Ovary (tissue), 7 donors: ENCODE measurements at regions not wholly inside any gene's neighbourhood (a gene's known extent, or its start where the extent isn't known, plus 50 kb on each side); places are given as distances from the start of the nearest gene placed in this dataset.

ENCODE experiments used
- DNase-seq, 5 donors: peaks; one replicate each; pipeline ENCODE4 v3.0.0-alpha.2; 2019 to 2020
- H3K27ac ChIP-seq, 2 donors: fragments of 200-600 bp; one replicate each; pipeline versions ENCODE4 v1.5.1 to v1.8.0; 2019 to 2022
- H3K27me3 ChIP-seq: fragments of 200-600 bp; one replicate; pipeline ENCODE4 v1.8.0; 2022
- H3K36me3 ChIP-seq: fragments of 200-600 bp; sonication (generic); one replicate; pipeline ENCODE4 v1.5.1; 2019
- H3K4me1 ChIP-seq: one replicate; pipeline ENCODE4 v1.8.1; 2013; ENCODE audit warnings: mild to moderate bottlenecking, moderate library complexity; ENCODE audit not compliant: insufficient read depth
- H3K4me3 ChIP-seq: fragments of 200-600 bp; sonication (generic); one replicate; pipeline ENCODE4 v1.5.1; 2017
- H3K9me3 ChIP-seq, 2 donors: fragments of 200-600 bp in 1 of 2; sonication (generic) in 1 of 2; one replicate each; pipeline versions ENCODE4 v1.5.1 to v1.8.1; 2013 to 2019; ENCODE audit warnings: mild to moderate bottlenecking in 1 of 2, moderate library complexity in 1 of 2
- EP300 ChIP-seq: sonication (generic); formaldehyde crosslinking; IDR thresholded peaks from one replicate; pipeline ENCODE4 v1.6.1; 2017; ENCODE audit warnings: antibody characterized with exemption
- POLR2A ChIP-seq: fragments of 450-650 bp; IDR thresholded peaks from one replicate; pipeline ENCODE4 v1.6.1; 2017; ENCODE audit warnings: antibody characterized with exemption, mild to moderate bottlenecking, moderate library complexity
- WGBS, 3 donors: extraction: QIAGEN DNeasy Blood & Tissue Kit in 1 of 3; methylation state at CpG; one replicate each; pipeline versions ENCODE4 v1.1.5 to v1.1.7; 2013 to 2017; 5-methylcytosine and 5-hydroxymethylcytosine counted together
- intact Hi-C, 4 donors: fragments of 100-400 bp; cut with DNase I; formaldehyde crosslinking; loops; one replicate each; pipeline versions ENCODE4 v1.11.0 to v1.15.1; 2022 to 2023
- TF ChIP-seq, protein P1 (sequence below), 3 donors: fragments of 450-650 bp in 2 of 3; fragments of 200-600 bp in 1 of 3; IDR thresholded peaks; one replicate each; pipeline versions ENCODE4 v1.5.1 to v1.8.0; 2016 to 2022; ENCODE audit warnings: antibody characterized with exemption in 3 of 3, mild to moderate bottlenecking in 1 of 3
- donor health status: DM: no; HTN: no; CAD: no; lungs with moderate emphysema.
- donor health status: DM: no; HTN: no; CAD: no.
- donor health status: Bipolar disorder and iron deficiency.
- donor health status: DM: no; HTN: no; CAD: no.
- donor health status: DM: yes; HTN: yes; CAD: no.

DNA sequence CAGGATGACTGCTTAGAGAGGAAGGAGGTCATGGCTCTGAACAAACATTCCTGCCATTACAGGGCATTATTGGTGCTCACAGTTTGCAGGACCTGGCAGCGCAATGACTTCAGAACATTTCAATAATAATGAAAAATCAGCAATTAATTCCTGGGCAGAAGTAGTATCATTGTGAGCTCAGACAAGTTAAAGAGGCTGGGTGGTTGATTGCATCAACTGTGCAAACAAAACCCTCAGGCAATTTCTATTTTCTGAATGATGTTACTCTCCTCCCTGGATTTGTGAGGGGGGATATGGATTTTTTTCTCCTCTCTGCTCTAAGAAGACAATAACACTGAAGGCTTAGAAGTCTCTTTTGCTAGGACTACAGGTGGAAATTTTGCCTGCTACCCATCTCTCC, 168.1 kb upstream of the TACR1 start:
- Histone ChIP-seq H3K9me3 (no peaks in the 10 kb centered on the region), H3K27me3 (no peaks in the 10 kb centered on the region), H3K27ac (no peak overlapping the region), H3K36me3 (no peaks in the 10 kb centered on the region), H3K4me3 (no peak overlapping the region), H3K4me1 (no peaks in the 10 kb centered on the region)
- intact Hi-C loops = no loop called here
- 41 to 91% (median 50%) methylated on average over 1 of the region's 1 CpG for WGBS, 3 donors
- no peak for DNase-seq
- TF ChIP-seq POLR2A = no peak
- TF ChIP-seq EP300 = no peak

DNA sequence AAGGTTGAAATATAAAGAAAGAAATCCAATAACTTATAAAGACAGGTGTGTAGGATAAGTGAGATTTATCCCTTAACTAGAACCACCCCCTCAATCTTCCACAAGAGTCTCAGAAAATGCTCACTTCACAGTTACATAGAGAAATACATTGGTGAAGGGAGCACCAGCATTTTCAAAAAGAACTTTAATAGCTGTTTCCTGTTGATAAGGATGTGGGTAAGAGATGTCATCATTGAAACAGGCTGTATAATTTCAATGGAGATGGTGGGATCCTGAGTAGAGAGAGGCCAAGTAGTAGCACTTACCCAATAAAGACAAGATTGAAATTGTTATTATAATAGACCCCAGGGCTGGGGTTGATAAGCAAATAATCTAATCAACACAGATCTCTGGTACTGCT, 162.2 kb upstream of the TACR1 start:
- H3K27ac ChIP-seq = no peak overlapping the region
- H3K4me1 ChIP-seq = no peaks in the 10 kb centered on the region
- DNase-seq = no peak
- no peaks in the 10 kb centered on the region for H3K9me3 ChIP-seq
- H3K27me3 ChIP-seq = no peaks in the 10 kb centered on the region
- intact Hi-C loops = no loop called here
- H3K4me3 ChIP-seq = no peak overlapping the region
- no peak for TF ChIP-seq POLR2A
- TF ChIP-seq EP300 = no peak
- TF ChIP-seq, protein P1, sequence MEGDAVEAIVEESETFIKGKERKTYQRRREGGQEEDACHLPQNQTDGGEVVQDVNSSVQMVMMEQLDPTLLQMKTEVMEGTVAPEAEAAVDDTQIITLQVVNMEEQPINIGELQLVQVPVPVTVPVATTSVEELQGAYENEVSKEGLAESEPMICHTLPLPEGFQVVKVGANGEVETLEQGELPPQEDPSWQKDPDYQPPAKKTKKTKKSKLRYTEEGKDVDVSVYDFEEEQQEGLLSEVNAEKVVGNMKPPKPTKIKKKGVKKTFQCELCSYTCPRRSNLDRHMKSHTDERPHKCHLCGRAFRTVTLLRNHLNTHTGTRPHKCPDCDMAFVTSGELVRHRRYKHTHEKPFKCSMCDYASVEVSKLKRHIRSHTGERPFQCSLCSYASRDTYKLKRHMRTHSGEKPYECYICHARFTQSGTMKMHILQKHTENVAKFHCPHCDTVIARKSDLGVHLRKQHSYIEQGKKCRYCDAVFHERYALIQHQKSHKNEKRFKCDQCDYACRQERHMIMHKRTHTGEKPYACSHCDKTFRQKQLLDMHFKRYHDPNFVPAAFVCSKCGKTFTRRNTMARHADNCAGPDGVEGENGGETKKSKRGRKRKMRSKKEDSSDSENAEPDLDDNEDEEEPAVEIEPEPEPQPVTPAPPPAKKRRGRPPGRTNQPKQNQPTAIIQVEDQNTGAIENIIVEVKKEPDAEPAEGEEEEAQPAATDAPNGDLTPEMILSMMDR (IDR thresholded peaks at IDR 0.05) = no peak
- no peaks in the 10 kb centered on the region for H3K36me3 ChIP-seq

DNA sequence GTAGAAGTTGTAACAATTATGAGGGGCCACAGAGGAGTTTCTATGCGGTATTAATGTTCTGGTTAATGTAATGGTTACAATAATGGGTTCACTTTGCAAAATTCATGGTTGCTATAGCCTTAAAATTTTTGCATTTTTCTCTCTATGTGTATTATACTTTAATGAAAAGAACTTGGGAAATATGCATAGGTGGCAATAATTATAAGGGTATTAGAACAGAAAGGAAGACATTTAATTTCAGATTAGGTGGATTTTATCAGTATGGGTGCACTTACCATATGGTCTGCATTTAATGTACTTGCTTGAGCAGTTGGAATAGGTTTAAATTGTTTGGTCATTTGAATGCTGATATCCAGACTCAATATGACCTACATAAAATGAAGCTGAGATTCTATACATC, 161.6 kb upstream of the TACR1 start:
- 87 to 93% (median 90%) methylated on average over 1 of the region's 1 CpG for WGBS, 3 donors
- H3K4me1 ChIP-seq = no peaks in the 10 kb centered on the region
- no peak overlapping the region for H3K27ac ChIP-seq
- no peaks in the 10 kb centered on the region for H3K36me3 ChIP-seq
- intact Hi-C loops = no loop called here
- DNase-seq = no peak
- no peaks in the 10 kb centered on the region for H3K9me3 ChIP-seq
- TF ChIP-seq EP300 (no peak), POLR2A (no peak)
- TF ChIP-seq, protein P1 (IDR thresholded peaks at IDR 0.05) = no peak
- H3K4me3 ChIP-seq = no peak overlapping the region
- no peaks in the 10 kb centered on the region for H3K27me3 ChIP-seq

DNA sequence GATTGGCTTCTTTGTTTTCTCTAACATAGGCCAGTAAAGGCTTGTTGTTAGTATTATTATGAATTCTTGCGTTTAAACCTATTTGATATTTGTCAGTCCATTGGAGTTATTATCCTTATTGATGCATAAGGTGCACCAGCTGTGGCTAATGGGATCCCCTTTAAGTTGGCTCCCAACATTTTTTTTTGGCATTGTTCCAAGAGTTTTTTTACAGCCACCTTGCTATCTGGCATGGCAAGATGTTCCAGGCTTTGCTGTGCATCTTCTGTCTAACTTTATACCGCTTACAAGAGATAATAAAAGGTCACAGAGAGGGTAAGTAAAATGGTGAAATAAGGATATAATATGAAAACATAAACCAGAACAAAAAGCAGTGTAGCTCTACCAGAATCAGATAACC, 157.5 kb upstream of the TACR1 start:
- DNase-seq = no peak
- intact Hi-C loops = no loop called here
- no peak overlapping the region for H3K27ac ChIP-seq
- no peaks in the 10 kb centered on the region for H3K27me3 ChIP-seq
- H3K4me1 ChIP-seq = no peaks in the 10 kb centered on the region
- H3K36me3 ChIP-seq = no peaks in the 10 kb centered on the region
- no peaks in the 10 kb centered on the region for H3K9me3 ChIP-seq
- TF ChIP-seq, protein P1 (IDR thresholded peaks at IDR 0.05) = no peak
- TF ChIP-seq EP300 (no peak), POLR2A (no peak)
- H3K4me3 ChIP-seq = no peak overlapping the region
- WGBS, 3 donors = 37 to 45% (median 44%) methylated on average over 2 of the region's 2 CpGs

DNA sequence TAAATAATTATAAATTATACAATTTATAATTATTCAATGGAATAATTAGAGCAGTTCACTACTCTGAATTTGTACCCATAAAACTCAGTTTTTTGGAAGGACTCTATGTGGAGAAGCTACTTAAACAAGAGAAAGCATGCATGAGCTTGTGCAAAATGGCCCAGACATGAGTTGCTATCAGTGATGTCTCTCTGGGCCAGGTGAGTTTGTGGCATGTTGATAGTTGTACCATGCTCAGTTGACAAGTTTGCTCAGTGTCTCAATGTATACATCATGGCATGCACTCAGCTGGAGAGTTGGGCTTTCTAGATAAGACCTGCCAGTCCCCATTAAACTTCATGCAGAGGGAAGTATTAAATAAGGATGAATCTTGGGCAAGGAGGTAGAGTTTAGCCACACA, 153.8 kb upstream of the TACR1 start:
- Histone ChIP-seq H3K36me3 (no peaks in the 10 kb centered on the region), H3K27me3 (no peaks in the 10 kb centered on the region), H3K4me3 (no peak overlapping the region), H3K4me1 (no peaks in the 10 kb centered on the region), H3K9me3 (no peaks in the 10 kb centered on the region), H3K27ac (no peak overlapping the region)
- TF ChIP-seq EP300 = no peak
- TF ChIP-seq, protein P1 (IDR thresholded peaks at IDR 0.05) = no peak
- TF ChIP-seq POLR2A = no peak
- DNase-seq = no peak
- intact Hi-C loops = no loop called here
